DMS53 (cell line): ENCODE measurements at regions not wholly inside any gene's neighbourhood (a gene's known extent, or its start where the extent isn't known, plus 50 kb on each side); places are given as distances from the start of the nearest gene placed in this dataset.
"Not testable (repeated sequence)": the region's sequence is repeated elsewhere in the genome, so short reads cannot be mapped to it uniquely, and the experiment has no call there.

Source experiments
- DNase-seq: peaks from one replicate; lab custom pipeline; 2025; lab: John Stamatoyannopoulos, UW

GRCh38 chr5:30152431-30152830, 1041.1 kb upstream of the CDH6 start:
- no peak for DNase-seq

GRCh38 chr5:30150231-30150630, 1043.3 kb upstream of the CDH6 start:
- DNase-seq = no peak

GRCh38 chr5:30149526-30149925, 1044.0 kb upstream of the CDH6 start:
- DNase-seq = peak; percentile 31

GRCh38 chr5:30147976-30148375, 1045.5 kb upstream of the CDH6 start:
- no peak for DNase-seq

- DNase-seq = not testable (repeated sequence)
Measured at GRCh38 chr5:30144059-30144458, 1049.4 kb upstream of the CDH6 start.

GRCh38 chr5:30142432-30142831, 1051.1 kb upstream of the CDH6 start:
- no peak for DNase-seq

- no peak for DNase-seq
Measured at GRCh38 chr5:30121043-30121442, 1072.4 kb upstream of the CDH6 start.

- no peak for DNase-seq
Measured at GRCh38 chr5:30117135-30117534, 1076.4 kb upstream of the CDH6 start.

- no peak for DNase-seq
Measured at GRCh38 chr5:30113542-30113941, 1079.9 kb upstream of the CDH6 start.

- DNase-seq = no peak
Measured at GRCh38 chr5:30112867-30113266, 1080.6 kb upstream of the CDH6 start.

GRCh38 chr5:30108051-30108450, 1085.4 kb upstream of the CDH6 start:
- DNase-seq = no peak

GRCh38 chr5:30106596-30106995, 1086.9 kb upstream of the CDH6 start:
- DNase-seq = no peak

GRCh38 chr5:30104872-30105596, 1088.5 kb upstream of the CDH6 start:
- DNase-seq = no peak

- DNase-seq = no peak
Measured at GRCh38 chr5:30103452-30104202, 1089.9 kb upstream of the CDH6 start.

GRCh38 chr5:30103052-30103451, 1090.4 kb upstream of the CDH6 start:
- DNase-seq = no peak

GRCh38 chr5:30102185-30102584, 1091.3 kb upstream of the CDH6 start:
- peak; percentile 15 for DNase-seq

GRCh38 chr5:30100929-30101328, 1092.6 kb upstream of the CDH6 start:
- peak; percentile 87 for DNase-seq

GRCh38 chr5:30100148-30100713, 1093.3 kb upstream of the CDH6 start:
- DNase-seq = peak; percentile 53

- DNase-seq = peak; percentile 76
Measured at GRCh38 chr5:30099634-30100033, 1093.9 kb upstream of the CDH6 start.

GRCh38 chr5:30098940-30099339, 1094.5 kb upstream of the CDH6 start:
- no peak for DNase-seq

GRCh38 chr5:30092548-30092947, 1100.9 kb upstream of the CDH6 start:
- DNase-seq = no peak

GRCh38 chr5:30069441-30070263, 1123.8 kb upstream of the CDH6 start:
- no peak for DNase-seq
